DOHH2 (cell line): ENCODE measurements at regions not wholly inside any gene's neighbourhood (a gene's known extent, or its start where the extent isn't known, plus 50 kb on each side); places are given as distances from the start of the nearest gene placed in this dataset.

Source experiments
- EZH2phosphoT487 ChIP-seq: fragments of 200-600 bp; sonication (generic); IDR thresholded peaks from 2 replicates; pipeline ENCODE4 v1.6.1; 2017; ENCODE audit warnings: borderline replicate concordance, mild to moderate bottlenecking, antibody characterized with exemption, low read length, moderate library complexity, mixed read lengths
- TF ChIP-seq, protein P1 (sequence below): fragments of 200-600 bp; sonication (generic); IDR thresholded peaks from one replicate; pipeline ENCODE4 v1.5.1; 2014; ENCODE audit warnings: antibody characterized with exemption, mild to moderate bottlenecking, low read depth, low read length; ENCODE audit not compliant: poor library complexity, severe bottlenecking

DNA sequence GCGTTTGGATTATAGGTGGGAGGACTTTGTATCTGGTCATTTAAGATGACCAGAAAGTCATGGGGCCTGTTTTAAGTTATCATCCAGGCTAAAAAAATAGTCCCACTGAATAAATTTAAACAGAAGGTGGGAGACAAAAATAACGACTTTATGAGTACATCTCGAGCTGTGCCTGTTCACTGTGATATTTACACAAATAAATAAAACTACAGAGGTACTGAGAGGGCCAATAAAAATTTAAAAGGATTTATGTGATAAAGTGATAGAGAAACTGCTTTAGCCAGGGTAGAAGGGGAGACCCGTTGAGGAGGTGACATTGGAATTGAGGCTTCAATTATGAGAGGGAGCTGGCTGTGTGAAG is 53.4 kb upstream of the PMEPA1 start:
- TF ChIP-seq, protein P1, sequence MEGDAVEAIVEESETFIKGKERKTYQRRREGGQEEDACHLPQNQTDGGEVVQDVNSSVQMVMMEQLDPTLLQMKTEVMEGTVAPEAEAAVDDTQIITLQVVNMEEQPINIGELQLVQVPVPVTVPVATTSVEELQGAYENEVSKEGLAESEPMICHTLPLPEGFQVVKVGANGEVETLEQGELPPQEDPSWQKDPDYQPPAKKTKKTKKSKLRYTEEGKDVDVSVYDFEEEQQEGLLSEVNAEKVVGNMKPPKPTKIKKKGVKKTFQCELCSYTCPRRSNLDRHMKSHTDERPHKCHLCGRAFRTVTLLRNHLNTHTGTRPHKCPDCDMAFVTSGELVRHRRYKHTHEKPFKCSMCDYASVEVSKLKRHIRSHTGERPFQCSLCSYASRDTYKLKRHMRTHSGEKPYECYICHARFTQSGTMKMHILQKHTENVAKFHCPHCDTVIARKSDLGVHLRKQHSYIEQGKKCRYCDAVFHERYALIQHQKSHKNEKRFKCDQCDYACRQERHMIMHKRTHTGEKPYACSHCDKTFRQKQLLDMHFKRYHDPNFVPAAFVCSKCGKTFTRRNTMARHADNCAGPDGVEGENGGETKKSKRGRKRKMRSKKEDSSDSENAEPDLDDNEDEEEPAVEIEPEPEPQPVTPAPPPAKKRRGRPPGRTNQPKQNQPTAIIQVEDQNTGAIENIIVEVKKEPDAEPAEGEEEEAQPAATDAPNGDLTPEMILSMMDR = no peak
- TF ChIP-seq EZH2phosphoT487 = no peak
